ENCODE measurements at regions not wholly inside any gene's neighbourhood (a gene's known extent, or its start where the extent isn't known, plus 50 kb on each side); places are given as distances from the start of the nearest gene placed in this dataset.

- no peak for DNase-seq (ENCODE audit: low read depth)
Measured at GRCh38 chr7:28231176-28231575, 50.6 kb upstream of the JAZF1 start.

GRCh38 chr7:28236560-28236959, 56.0 kb upstream of the JAZF1 start:
- no peak for DNase-seq (ENCODE audit: low read depth)

GRCh38 chr7:28237363-28237762, 56.8 kb upstream of the JAZF1 start:
- DNase-seq (ENCODE audit: low read depth): no peak

- no peak for DNase-seq (ENCODE audit: low read depth)
Measured at GRCh38 chr7:28239823-28240204, 59.2 kb upstream of the JAZF1 start.

GRCh38 chr7:28240481-28240880, 59.9 kb upstream of the JAZF1 start:
- DNase-seq (ENCODE audit: low read depth): no peak

GRCh38 chr7:28243861-28244260, 63.3 kb upstream of the JAZF1 start:
- no peak for DNase-seq (ENCODE audit: low read depth)

- no peak for DNase-seq (ENCODE audit: low read depth)
Measured at GRCh38 chr7:28245123-28245878, 64.7 kb upstream of the JAZF1 start.

- no peak for DNase-seq (ENCODE audit: low read depth)
Measured at GRCh38 chr7:28246921-28247461, 66.4 kb upstream of the JAZF1 start.

- no peak for DNase-seq (ENCODE audit: low read depth)
Measured at GRCh38 chr7:28258240-28258639, 77.6 kb upstream of the JAZF1 start.

GRCh38 chr7:28260969-28261368, 80.4 kb upstream of the JAZF1 start:
- no peak for DNase-seq (ENCODE audit: low read depth)

- DNase-seq (ENCODE audit: low read depth): no peak
Measured at GRCh38 chr7:28263622-28264271, 83.2 kb upstream of the JAZF1 start.

- no peak for DNase-seq (ENCODE audit: low read depth)
Measured at GRCh38 chr7:28266402-28266801, 85.8 kb upstream of the JAZF1 start.

GRCh38 chr7:28267012-28267411, 86.4 kb upstream of the JAZF1 start:
- no peak for DNase-seq (ENCODE audit: low read depth)

GRCh38 chr7:28269700-28270361, 89.2 kb upstream of the JAZF1 start:
- DNase-seq (ENCODE audit: low read depth): no peak

- DNase-seq (ENCODE audit: low read depth): no peak
Measured at GRCh38 chr7:28270536-28270935, 89.9 kb upstream of the JAZF1 start.

GRCh38 chr7:28272461-28272877, 91.9 kb upstream of the JAZF1 start:
- peak; percentile 39 for DNase-seq (ENCODE audit: low read depth)

GRCh38 chr7:28276298-28276697, 95.7 kb upstream of the JAZF1 start:
- no peak for DNase-seq (ENCODE audit: low read depth)

- no peak for DNase-seq (ENCODE audit: low read depth)
Measured at GRCh38 chr7:28277364-28277763, 96.8 kb upstream of the JAZF1 start.

GRCh38 chr7:28277958-28278357, 97.4 kb upstream of the JAZF1 start:
- DNase-seq (ENCODE audit: low read depth): no peak

GRCh38 chr7:28280516-28280915, 99.9 kb upstream of the JAZF1 start:
- DNase-seq (ENCODE audit: low read depth): no peak

- no peak for DNase-seq (ENCODE audit: low read depth)
Measured at GRCh38 chr7:28290496-28290895, 109.9 kb upstream of the JAZF1 start.

GRCh38 chr7:28291559-28291958, 111.0 kb upstream of the JAZF1 start:
- no peak for DNase-seq (ENCODE audit: low read depth)
